OCI-M2 (cell line): ENCODE measurements at regions not wholly inside any gene's neighbourhood (a gene's known extent, or its start where the extent isn't known, plus 50 kb on each side); places are given as distances from the start of the nearest gene placed in this dataset.
"Not testable (repeated sequence)": the region's sequence is repeated elsewhere in the genome, so short reads cannot be mapped to it uniquely, and the experiment has no call there.

Source experiments
- DNase-seq: peaks from one replicate; lab custom pipeline; 2025; ENCODE audit not compliant: unreplicated experiment; lab: John Stamatoyannopoulos, UW

GRCh38 chr6:99668036-99668705 lies 61.5 kb downstream of the PRDM13 start:
- no peak for DNase-seq

GRCh38 chr6:99689916-99690685 lies 83.5 kb downstream of the PRDM13 start:
- no peak for DNase-seq

DNA sequence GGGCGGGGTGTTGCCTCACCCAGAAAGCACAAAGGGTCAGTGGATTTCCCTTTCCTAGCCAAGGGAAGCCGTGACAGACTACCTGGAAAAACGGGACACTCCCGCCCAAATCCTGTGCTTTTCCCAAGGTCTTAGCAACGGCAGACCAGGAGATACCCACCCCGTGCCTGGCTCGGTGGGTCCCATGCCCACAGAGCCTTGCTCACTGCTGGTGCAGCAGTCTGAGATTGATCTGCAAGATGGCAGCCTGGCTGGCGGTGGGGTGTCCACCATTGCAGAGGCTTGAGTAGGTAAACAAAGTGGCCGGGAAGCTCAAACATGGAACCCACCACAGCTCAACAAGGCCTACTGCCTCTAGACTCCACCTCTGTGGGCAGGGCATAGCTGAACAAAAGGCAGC lies 95.7 kb downstream of the PRDM13 start:
- not testable (repeated sequence) for DNase-seq

GRCh38 chr6:99709062-99709461 lies 102.4 kb downstream of the PRDM13 start:
- DNase-seq, result no peak

GRCh38 chr6:99711302-99711701 lies 104.7 kb downstream of the PRDM13 start:
- DNase-seq, result no peak

DNA sequence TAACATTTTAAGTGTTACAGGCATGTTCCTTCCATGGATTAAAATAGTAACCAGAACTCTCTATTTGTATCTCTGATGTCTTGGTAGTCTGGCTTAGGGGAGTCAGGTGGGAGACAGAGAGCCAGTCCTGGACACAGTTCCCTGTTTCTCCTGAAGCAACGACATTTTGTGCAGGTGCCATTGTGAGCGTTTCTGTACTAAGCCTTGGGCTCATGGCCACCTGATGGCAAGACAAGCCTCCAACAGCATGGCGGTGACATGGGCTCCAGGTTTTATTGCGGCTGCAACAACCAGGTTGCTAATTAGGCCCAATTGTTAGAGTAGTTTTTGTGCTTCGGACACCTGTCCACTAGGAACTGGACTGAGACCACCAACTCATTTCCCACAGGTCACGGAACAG lies 105.3 kb downstream of the PRDM13 start:
- DNase-seq, result no peak

DNA sequence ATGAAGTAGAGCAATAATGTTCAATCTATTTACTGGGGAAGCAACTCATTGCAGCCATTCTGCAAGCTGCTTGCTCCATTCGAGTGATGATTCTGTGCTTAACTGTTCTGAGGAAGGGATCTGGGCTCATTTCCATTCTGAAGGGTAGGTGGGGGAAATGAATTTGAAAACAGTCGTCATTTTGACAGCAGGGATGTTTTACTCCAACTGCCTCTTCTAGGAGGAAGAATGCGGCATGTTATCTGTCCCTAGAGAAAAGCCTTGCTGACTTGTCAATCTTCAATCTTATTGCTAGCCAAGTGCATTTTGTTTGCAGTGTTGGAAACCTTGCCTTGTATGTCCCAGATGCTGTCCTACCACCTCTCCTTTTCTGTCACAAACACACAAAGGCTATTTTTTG lies 105.9 kb downstream of the PRDM13 start:
- DNase-seq, result no peak

DNA sequence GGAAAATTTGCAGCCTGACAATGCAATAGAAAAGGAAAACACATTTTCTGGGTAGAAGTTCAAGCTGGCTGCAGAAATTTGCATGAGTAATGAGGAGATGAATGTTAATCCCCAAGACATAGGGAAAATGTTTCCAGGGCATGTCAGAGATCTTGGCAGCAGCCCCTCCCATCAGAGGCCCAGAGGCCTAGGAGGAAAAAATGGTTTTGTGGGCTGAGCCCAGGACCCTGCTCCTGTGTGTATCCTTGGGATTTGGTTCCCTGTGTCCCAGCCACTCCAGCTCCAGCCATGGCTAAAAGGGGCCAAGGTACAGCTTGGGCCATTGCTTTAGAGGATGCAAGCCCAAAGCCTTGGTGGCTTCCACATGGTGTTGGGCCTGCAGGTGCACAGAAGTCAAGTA lies 115.4 kb downstream of the PRDM13 start:
- DNase-seq, result not testable (repeated sequence)

- not testable (repeated sequence) for DNase-seq
Measured at GRCh38 chr6:99730237-99730636, 123.6 kb downstream of the PRDM13 start.

- DNase-seq, result no peak
Measured at GRCh38 chr6:99736302-99736701, 129.7 kb downstream of the PRDM13 start.

- no peak for DNase-seq
Measured at GRCh38 chr6:99739526-99739925, 132.9 kb downstream of the PRDM13 start.

DNA sequence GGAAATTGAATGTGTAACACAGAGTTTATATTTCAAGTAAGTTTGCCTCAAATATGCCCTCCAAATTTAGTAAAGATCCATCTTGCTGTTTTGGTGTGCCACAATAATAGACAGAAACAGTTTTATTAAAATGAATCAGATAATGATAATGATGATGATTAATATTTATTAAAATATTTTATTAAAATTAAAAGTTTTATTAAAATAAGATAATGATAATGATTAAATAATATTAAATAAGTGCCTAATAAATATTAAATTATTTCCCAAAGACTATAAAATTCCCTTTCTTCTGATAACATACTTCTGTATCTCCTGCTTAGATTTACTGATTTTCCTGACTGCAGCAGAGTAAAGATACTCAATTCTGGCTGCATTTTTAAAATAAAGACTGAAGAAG lies 134.5 kb downstream of the PRDM13 start:
- no peak for DNase-seq

- no peak for DNase-seq
Measured at GRCh38 chr6:99743647-99744046, 137.0 kb downstream of the PRDM13 start.

- no peak for DNase-seq
Measured at GRCh38 chr6:99745651-99746050, 139.0 kb downstream of the PRDM13 start.

DNA sequence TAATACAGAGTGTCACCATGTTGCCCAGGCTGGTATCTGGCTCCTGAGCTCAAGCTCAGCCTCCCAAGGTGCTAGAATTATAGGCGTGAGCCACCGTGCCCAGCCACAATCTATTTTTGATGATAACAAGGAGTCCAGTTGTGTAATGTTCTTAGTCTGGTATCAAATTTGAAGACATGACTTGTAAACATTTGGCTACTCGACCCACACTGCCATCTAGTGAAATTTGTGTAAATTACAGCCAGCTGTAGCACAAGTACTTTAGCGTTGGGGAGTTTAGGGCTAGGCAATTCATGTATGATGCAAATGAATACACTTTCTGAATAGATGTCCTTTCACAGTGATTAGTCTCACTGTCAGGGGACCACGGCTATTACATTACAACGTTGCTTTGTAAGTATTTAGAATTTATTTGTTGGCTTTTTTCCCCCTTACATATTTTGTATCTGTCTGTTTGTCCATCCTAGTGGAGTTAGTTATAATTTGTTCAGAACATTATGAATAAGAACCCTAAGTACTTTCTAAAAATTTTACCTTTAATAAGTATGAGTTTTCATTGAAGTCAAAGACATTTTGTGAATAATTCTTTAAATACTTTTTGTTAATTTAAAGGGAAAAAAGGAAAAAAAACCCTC lies 139.7 kb downstream of the PRDM13 start:
- no peak for DNase-seq

DNA sequence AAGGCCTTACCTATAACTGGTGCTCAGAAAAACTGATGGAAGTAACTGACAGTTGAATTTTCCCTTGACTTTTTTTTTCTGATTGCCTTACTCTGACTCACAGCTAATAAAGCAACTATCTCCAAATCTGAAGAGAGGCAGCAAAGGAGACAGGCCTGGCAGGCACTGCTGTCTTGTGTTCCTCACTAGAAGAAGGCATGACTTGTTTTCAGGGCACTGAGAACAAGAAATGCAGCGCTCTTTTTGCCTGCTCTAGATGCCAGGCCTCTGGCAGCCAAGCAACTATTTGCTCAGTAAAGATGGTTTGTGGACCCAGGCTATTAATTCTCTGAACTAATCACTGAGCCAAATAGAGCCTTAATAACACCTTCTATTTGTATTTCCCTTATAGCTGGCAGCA lies 155.1 kb downstream of the PRDM13 start:
- DNase-seq, result no peak

GRCh38 chr6:99768166-99768565 lies 161.5 kb downstream of the PRDM13 start:
- no peak for DNase-seq

DNA sequence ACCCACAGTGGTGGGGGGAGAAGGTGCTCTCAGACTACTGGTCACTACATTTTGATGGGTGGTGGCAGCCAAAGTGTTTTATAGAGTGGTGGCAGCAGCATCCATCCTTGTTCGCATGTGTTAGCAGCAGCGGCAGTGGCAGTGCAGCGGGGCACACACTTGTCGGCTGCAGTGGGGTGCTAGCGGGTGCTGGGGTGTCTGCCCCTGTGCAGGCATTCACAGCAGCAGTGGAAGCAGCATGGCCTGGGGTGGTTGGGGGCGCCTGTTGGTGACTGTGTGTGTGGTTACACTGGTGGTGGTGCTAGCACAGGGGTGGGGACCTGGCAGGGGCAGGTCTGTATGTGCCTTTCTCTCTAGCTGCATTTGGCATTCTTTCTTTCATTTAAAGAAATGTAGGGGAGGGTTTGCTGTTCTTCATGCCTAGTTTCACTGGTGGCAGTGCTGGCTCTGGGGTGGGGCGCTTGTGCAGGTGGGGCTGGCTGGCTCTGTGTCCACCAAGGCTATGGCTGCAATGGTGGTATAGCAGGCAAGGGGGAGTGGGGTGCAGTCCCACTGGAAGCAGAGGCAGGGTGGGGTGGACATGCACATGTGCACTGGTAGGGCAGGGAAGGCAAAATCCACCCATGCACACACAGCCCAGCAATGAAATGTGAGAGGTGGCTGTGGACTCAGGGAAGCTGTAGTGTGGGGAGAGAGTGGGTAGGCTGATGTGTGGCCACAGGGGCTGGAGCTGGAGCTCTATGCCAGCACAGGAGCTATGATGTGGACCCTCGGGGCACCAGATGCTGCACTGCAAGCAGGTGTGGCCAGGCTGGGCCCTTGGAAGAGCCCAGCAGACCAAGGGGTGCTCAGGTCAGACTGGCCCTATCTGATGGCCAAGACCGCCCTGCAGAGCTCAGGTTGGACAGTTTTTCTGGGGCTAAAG lies 173.3 kb downstream of the PRDM13 start:
- DNase-seq, result no peak

DNA sequence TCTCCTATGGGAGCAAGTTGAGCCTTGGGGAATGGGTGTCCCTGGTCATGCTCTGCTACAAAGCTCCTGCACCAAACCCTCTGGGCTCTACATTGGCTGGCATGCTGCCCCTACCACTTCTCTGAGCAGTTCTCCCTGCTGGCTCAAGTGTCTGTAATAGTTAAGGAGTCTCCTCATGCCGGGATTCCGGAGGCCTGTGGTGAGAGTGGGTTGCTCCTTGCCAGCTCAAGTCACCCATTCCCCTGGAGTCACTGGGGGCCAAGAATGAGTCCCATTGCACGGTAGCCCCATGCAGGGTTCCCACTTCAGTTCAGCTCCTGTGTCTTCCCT lies 173.9 kb downstream of the PRDM13 start:
- DNase-seq, result no peak

DNA sequence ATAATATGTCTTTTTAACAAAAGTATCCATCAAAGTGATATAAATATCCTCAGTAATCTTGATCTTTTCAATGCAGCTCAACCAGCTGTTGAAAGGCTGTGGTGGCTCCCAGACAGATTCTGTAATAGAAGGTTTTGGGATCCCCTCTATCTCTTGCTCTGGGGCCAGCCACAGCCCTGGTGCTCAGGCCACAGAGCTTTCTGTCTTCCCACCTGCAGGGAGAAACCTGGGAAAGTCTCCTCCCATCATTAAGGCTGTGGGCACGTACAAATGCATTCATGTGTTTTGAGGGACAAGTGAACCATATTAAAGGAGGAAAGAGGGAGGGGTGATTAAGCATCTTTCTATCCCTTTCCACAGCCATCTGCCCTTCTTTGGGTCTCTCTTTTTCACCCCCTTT lies 183.1 kb downstream of the PRDM13 start:
- no peak for DNase-seq

- DNase-seq, result no peak
Measured at GRCh38 chr6:99790679-99791078, 184.0 kb downstream of the PRDM13 start.
